ENCODE measurements at regions not wholly inside any gene's neighbourhood (a gene's known extent, or its start where the extent isn't known, plus 50 kb on each side); places are given as distances from the start of the nearest gene placed in this dataset.

DNA sequence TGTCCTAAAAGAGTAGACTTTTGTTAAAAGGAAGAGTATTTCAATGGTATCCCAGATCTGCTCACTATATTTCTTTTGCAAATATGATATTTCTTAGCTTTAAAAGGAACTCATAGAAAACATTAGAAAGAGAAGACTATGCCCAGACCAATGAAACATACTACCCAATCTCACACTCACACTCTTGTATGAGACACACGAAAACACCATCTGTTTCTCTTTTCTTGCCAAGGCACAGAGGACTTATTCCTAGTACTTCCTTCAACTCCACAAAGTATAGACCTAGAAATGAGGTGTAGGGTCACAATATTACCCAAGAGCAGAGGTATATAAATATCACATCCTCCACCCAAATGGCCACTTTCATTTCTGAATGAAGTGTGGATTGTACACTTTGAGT, 292.4 kb upstream of the ACO1 start:
- Histone ChIP-seq H3K79me2 (ENCODE audit: control insufficient read depth, insufficient read depth, low read length) (no peaks in the 10 kb centered on the region), H3K4me3 (no peak overlapping the region), H3K4me2 (ENCODE audit: insufficient read depth, low read length) (no peak overlapping the region), H3K27ac (ENCODE audit: extremely low read depth, low read depth, low read length) (no peak overlapping the region), H3K4me1 (replicated peaks in 1 of 2; ENCODE audit: control insufficient read depth in 2 of 2, insufficient read depth in 2 of 2, low read length in 2 of 2) (no peaks in the 10 kb centered on the region), H3K9ac (ENCODE audit: insufficient read depth in 1 of 2, low read depth in 2 of 2, low read length in 2 of 2) (no peak overlapping the region), H3K9me1 (ENCODE audit: control insufficient read depth, insufficient read depth, low read length) (no peaks in the 10 kb centered on the region), H4K20me1 (replicated peaks; ENCODE audit: control insufficient read depth, insufficient read depth, low read length) (no peaks in the 10 kb centered on the region), H2AFZ (ENCODE audit: low read depth, low read length) (no peak overlapping the region), H3K9me3 (replicated peaks; ENCODE audit: control insufficient read depth, insufficient read depth, low read depth, low read length) (no peaks in the 10 kb centered on the region), H3K27me3 (ENCODE audit: control insufficient read depth in 2 of 2, insufficient read depth in 2 of 2, low read length in 2 of 2) (no peaks in the 10 kb centered on the region), H3K36me3 (ENCODE audit: control insufficient read depth, insufficient read depth, low read length) (no peaks in the 10 kb centered on the region)
- intact Hi-C loops (cut with micrococcal nuclease), result no loop called here
- ChIA-PET POLR2A (no interaction called here), CTCF (ENCODE audit: low intra/inter-chr PET ratio) (no interaction called here)
- in situ Hi-C loops (cut with MboI), result no loop called here
- no peak for ATAC-seq
- no peak for FAIRE-seq
- no TSS peak for BruUV-seq (replicated peaks)
- no CpG with 5 or more reads among the region's 1 CpG for WGBS (ENCODE audit: insufficient coverage, low coverage, missing lambda C conversion rate)
- no peak for DNase-seq (ENCODE audit: extremely low read depth in 1 of 4, low spot score in 3 of 4)
- TF ChIP-seq POLR2H (tag; IDR thresholded peaks at IDR 0.05; ENCODE audit: low read depth) (no peak), ZNF699 (CRISPR knock-in tag; IDR thresholded peaks at IDR 0.05; ENCODE audit: insufficient replicate concordance) (no peak), TCFL5 (CRISPR knock-in tag; conservative IDR thresholded peaks at IDR 0.05) (no peak), NFE2L1 (tag; IDR thresholded peaks at IDR 0.05; ENCODE audit: borderline replicate concordance, low read depth) (no peak), NCOA2 (IDR thresholded peaks at IDR 0.05; ENCODE audit: partially characterized antibody in 2 of 2) (no peak), RUNX1 (IDR thresholded peaks at IDR 0.05; ENCODE audit: low read depth) (no peak), PCBP1 (IDR thresholded peaks at IDR 0.05; ENCODE audit: low read depth, low read length, poor library complexity, severe bottlenecking) (no peak), PRMT5 (CRISPR knock-in tag; IDR thresholded peaks at IDR 0.05) (no peak), SRSF9 (IDR thresholded peaks at IDR 0.05; ENCODE audit: borderline replicate concordance, low read depth, low read length) (no peak), HMG20A (CRISPR knock-in tag; conservative IDR thresholded peaks at IDR 0.05) (no peak), ZNF717 (CRISPR knock-in tag; IDR thresholded peaks at IDR 0.05) (no peak), CCNT2 (IDR thresholded peaks at IDR 0.05; ENCODE audit: borderline replicate concordance, extremely low read depth, insufficient read length, low read depth, low read length) (no peak), TCF3 (CRISPR knock-in tag; IDR thresholded peaks at IDR 0.05) (no peak), KLF16 (IDR thresholded peaks at IDR 0.05) (no peak), COPS2 (conservative IDR thresholded peaks at IDR 0.05) (no peak)

All from K562 (cell line).